GM23338 (cell line): ENCODE measurements at regions not wholly inside any gene's neighbourhood (a gene's known extent, or its start where the extent isn't known, plus 50 kb on each side); places are given as distances from the start of the nearest gene placed in this dataset.

Experiments
- ATAC-seq: fragments of 200-7000 bp; cut with Tn5 transposase; 3 replicates; pipeline ENCODE4 v1.9.1; 2020
- DNase-seq: peaks from one replicate; pipeline ENCODE4 v3.0.0-alpha.2; 2015; ENCODE audit warnings: low spot score
- H2AFZ ChIP-seq: fragments of 200-600 bp; sonication (generic); 2 replicates; pipeline ENCODE4 v1.8.0; 2016; ENCODE audit warnings: antibody characterized with exemption, mild to moderate bottlenecking, moderate library complexity
- H3F3A ChIP-seq: fragments of 200-600 bp; sonication (generic); replicated peaks from 2 replicates; pipeline ENCODE4 v1.8.0; 2017; ENCODE audit warnings: antibody characterized with exemption, mixed run types, low read depth
- H3K27ac ChIP-seq: fragments of 200-600 bp; sonication (generic); 2 replicates; pipeline ENCODE4 v1.6.1; 2016; ENCODE audit warnings: low read depth
- H3K27me3 ChIP-seq: fragments of 200-600 bp; sonication (generic); 2 replicates; pipeline ENCODE4 v1.8.0; 2016; ENCODE audit warnings: mild to moderate bottlenecking, mixed run types, moderate library complexity; ENCODE audit not compliant: insufficient read depth
- H3K36me3 ChIP-seq: fragments of 200-600 bp; sonication (generic); 2 replicates; pipeline ENCODE4 v1.8.0; 2016; ENCODE audit warnings: mild to moderate bottlenecking; ENCODE audit not compliant: insufficient read depth
- H3K4me1 ChIP-seq: fragments of 200-600 bp; sonication (generic); 2 replicates; pipeline ENCODE4 v1.8.0; 2016; ENCODE audit warnings: mild to moderate bottlenecking, moderate library complexity; ENCODE audit not compliant: insufficient read depth
- H3K4me2 ChIP-seq: fragments of 200-600 bp; sonication (generic); 2 replicates; pipeline ENCODE4 v1.7.1; 2017; ENCODE audit warnings: mixed run types
- H3K4me3 ChIP-seq: fragments of 200-600 bp; sonication (generic); 2 replicates; pipeline ENCODE4 v1.6.1; 2016; ENCODE audit warnings: mixed run types
- H3K79me2 ChIP-seq: fragments of 200-600 bp; sonication (generic); replicated peaks from 2 replicates; pipeline ENCODE4 v1.8.0; 2017; ENCODE audit warnings: mild to moderate bottlenecking; ENCODE audit not compliant: insufficient read depth
- H3K9me2 ChIP-seq: fragments of 200-600 bp; sonication (generic); 2 replicates; pipeline ENCODE4 v1.8.0; 2017; ENCODE audit not compliant: insufficient read depth
- H4K20me1 ChIP-seq: fragments of 200-600 bp; sonication (generic); replicated peaks from 2 replicates; pipeline ENCODE4 v1.8.0; 2017; ENCODE audit warnings: mild to moderate bottlenecking; ENCODE audit not compliant: insufficient read depth
- H3K27ac Mint-ChIP-seq: 2 replicates; pipeline ENCODE4 v1.8.0; 2020; ENCODE audit warnings: inconsistent platforms, mild to moderate bottlenecking, moderate library complexity, mixed read lengths
- H3K27me3 Mint-ChIP-seq: 3 replicates; pipeline ENCODE4 v1.8.0; 2022; ENCODE audit warnings: low read depth, mild to moderate bottlenecking, moderate library complexity, mixed read lengths, inconsistent platforms; ENCODE audit not compliant: insufficient read depth, poor library complexity
- H3K36me3 Mint-ChIP-seq: 3 replicates; pipeline ENCODE4 v1.8.0; 2021; ENCODE audit warnings: low read depth, mild to moderate bottlenecking, inconsistent platforms, moderate library complexity, mixed read lengths
- H3K4me1 Mint-ChIP-seq: 3 replicates; pipeline ENCODE4 v1.8.0; 2020; ENCODE audit warnings: mild to moderate bottlenecking, inconsistent platforms, mixed read lengths
- H3K4me3 Mint-ChIP-seq: 3 replicates; pipeline ENCODE4 v1.8.0; 2021; ENCODE audit warnings: moderate library complexity, mild to moderate bottlenecking, inconsistent platforms, mixed read lengths
- H3K9me3 Mint-ChIP-seq: 3 replicates; pipeline ENCODE4 v1.8.0; 2020; ENCODE audit warnings: moderate library complexity, mild to moderate bottlenecking, inconsistent platforms, mixed read lengths
- CREB1 ChIP-seq: fragments of 250-450 bp; sonication (Bioruptor Pico); IDR thresholded peaks from 2 replicates; pipeline ENCODE4 v1.5.0; 2020; ENCODE audit warnings: low read depth, mild to moderate bottlenecking, moderate library complexity
- ETS1 ChIP-seq: IDR thresholded peaks from 2 replicates; pipeline ENCODE4 v1.6.1; 2016; ENCODE audit warnings: antibody characterized with exemption
- EZH2 ChIP-seq: fragments of 200-600 bp; sonication (generic); IDR thresholded peaks from one replicate; pipeline ENCODE4 v1.8.0; 2017; ENCODE audit warnings: antibody characterized with exemption, mild to moderate bottlenecking, low read depth; ENCODE audit not compliant: unreplicated experiment
- EZH2phosphoT487 ChIP-seq: fragments of 200-600 bp; sonication (generic); IDR thresholded peaks from one replicate; pipeline ENCODE4 v1.8.1; 2018; ENCODE audit warnings: antibody characterized with exemption; ENCODE audit not compliant: unreplicated experiment
- JUNB ChIP-seq: IDR thresholded peaks from one replicate; pipeline ENCODE4 v1.6.1; 2016; ENCODE audit warnings: antibody characterized with exemption; ENCODE audit not compliant: unreplicated experiment
- NANOG ChIP-seq: IDR thresholded peaks from 2 replicates; pipeline ENCODE4 v1.6.1; 2016; ENCODE audit warnings: antibody characterized with exemption, borderline replicate concordance
- POLR2AphosphoS5 ChIP-seq: IDR thresholded peaks from 2 replicates; pipeline ENCODE4 v1.6.1; 2016; ENCODE audit warnings: antibody characterized with exemption, low read depth
- REST ChIP-seq: IDR thresholded peaks from one replicate; pipeline ENCODE4 v1.6.1; 2018; ENCODE audit warnings: antibody characterized with exemption; ENCODE audit not compliant: unreplicated experiment
- STAT1 ChIP-seq: IDR thresholded peaks from one replicate; pipeline ENCODE4 v1.6.1; 2016; ENCODE audit warnings: antibody characterized with exemption; ENCODE audit not compliant: unreplicated experiment
- ZNF114 ChIP-seq: fragments of 250-450 bp; sonication (Bioruptor Pico); IDR thresholded peaks from 2 replicates; pipeline ENCODE4 v1.5.0; 2020; ENCODE audit warnings: mild to moderate bottlenecking, moderate library complexity
- ZNF331 ChIP-seq: fragments of 250-450 bp; sonication (Bioruptor Pico); IDR thresholded peaks from 2 replicates; pipeline ENCODE4 v1.5.0; 2020; ENCODE audit warnings: low read depth, mild to moderate bottlenecking, moderate library complexity
- ZNF462 ChIP-seq: fragments of 250-450 bp; sonication (Bioruptor Pico); IDR thresholded peaks from 2 replicates; pipeline ENCODE4 v1.5.0; 2020; ENCODE audit warnings: mild to moderate bottlenecking, moderate library complexity
- TF ChIP-seq, protein P1 (sequence below), 2 experiments: fragments of 200-600 bp in 1 of 2; sonication (generic) in 1 of 2; conservative IDR thresholded peaks; 2 replicates each; pipeline versions ENCODE4 v1.5.1 to v1.6.1; 2016 to 2017; ENCODE audit warnings: antibody characterized with exemption in 2 of 2, low read depth in 2 of 2, mild to moderate bottlenecking in 2 of 2, moderate library complexity in 1 of 2

GRCh38 chr3:70771426-70772147 lies 459.1 kb upstream of the MDFIC2 start:
- DNase-seq = no peak

More at GRCh38 chr3:70771426-70772147, 459.1 kb upstream of the MDFIC2 start:
- no peaks in the 10 kb centered on the region for H3K36me3 Mint-ChIP-seq
- Histone ChIP-seq H3K4me2 (no peak overlapping the region), H3K27ac (no peak overlapping the region), H2AFZ (no peak overlapping the region), H3K9me2 (no peaks in the 10 kb centered on the region), H3K4me3 (no peak overlapping the region), H4K20me1 (no peaks in the 10 kb centered on the region), H3K27me3 (no peaks in the 10 kb centered on the region), H3K79me2 (no peaks in the 10 kb centered on the region), H3K36me3 (no peaks in the 10 kb centered on the region), H3F3A (no peaks in the 10 kb centered on the region), H3K4me1 (peaks cover 14% of the 10 kb centered on the region)
- no peaks in the 10 kb centered on the region for H3K9me3 Mint-ChIP-seq
- H3K27ac Mint-ChIP-seq = no peak overlapping the region
- no peak for TF ChIP-seq ETS1
- no peak for TF ChIP-seq EZH2
- no peak for TF ChIP-seq NANOG
- no peak for TF ChIP-seq ZNF114 (CRISPR knock-in tag)
- TF ChIP-seq, protein P1, sequence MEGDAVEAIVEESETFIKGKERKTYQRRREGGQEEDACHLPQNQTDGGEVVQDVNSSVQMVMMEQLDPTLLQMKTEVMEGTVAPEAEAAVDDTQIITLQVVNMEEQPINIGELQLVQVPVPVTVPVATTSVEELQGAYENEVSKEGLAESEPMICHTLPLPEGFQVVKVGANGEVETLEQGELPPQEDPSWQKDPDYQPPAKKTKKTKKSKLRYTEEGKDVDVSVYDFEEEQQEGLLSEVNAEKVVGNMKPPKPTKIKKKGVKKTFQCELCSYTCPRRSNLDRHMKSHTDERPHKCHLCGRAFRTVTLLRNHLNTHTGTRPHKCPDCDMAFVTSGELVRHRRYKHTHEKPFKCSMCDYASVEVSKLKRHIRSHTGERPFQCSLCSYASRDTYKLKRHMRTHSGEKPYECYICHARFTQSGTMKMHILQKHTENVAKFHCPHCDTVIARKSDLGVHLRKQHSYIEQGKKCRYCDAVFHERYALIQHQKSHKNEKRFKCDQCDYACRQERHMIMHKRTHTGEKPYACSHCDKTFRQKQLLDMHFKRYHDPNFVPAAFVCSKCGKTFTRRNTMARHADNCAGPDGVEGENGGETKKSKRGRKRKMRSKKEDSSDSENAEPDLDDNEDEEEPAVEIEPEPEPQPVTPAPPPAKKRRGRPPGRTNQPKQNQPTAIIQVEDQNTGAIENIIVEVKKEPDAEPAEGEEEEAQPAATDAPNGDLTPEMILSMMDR (conservative IDR thresholded peaks at IDR 0.05; ENCODE audit: low read depth in 2 of 2) = no peak
- TF ChIP-seq ZNF462 (CRISPR knock-in tag) = no peak
- TF ChIP-seq ZNF331 = no peak
- no peak for TF ChIP-seq JUNB
- no peak for TF ChIP-seq EZH2phosphoT487
- TF ChIP-seq POLR2AphosphoS5 = no peak
- TF ChIP-seq CREB1 = no peak
- TF ChIP-seq REST = no peak
- no peak for TF ChIP-seq STAT1
- H3K4me3 Mint-ChIP-seq = no peak overlapping the region
- peaks cover 2% of the 10 kb centered on the region for H3K27me3 Mint-ChIP-seq
- H3K4me1 Mint-ChIP-seq = peaks cover 15% of the 10 kb centered on the region
- no peak for ATAC-seq
